ENCODE measurements at regions not wholly inside any gene's neighbourhood (a gene's known extent, or its start where the extent isn't known, plus 50 kb on each side); places are given as distances from the start of the nearest gene placed in this dataset.

DNA sequence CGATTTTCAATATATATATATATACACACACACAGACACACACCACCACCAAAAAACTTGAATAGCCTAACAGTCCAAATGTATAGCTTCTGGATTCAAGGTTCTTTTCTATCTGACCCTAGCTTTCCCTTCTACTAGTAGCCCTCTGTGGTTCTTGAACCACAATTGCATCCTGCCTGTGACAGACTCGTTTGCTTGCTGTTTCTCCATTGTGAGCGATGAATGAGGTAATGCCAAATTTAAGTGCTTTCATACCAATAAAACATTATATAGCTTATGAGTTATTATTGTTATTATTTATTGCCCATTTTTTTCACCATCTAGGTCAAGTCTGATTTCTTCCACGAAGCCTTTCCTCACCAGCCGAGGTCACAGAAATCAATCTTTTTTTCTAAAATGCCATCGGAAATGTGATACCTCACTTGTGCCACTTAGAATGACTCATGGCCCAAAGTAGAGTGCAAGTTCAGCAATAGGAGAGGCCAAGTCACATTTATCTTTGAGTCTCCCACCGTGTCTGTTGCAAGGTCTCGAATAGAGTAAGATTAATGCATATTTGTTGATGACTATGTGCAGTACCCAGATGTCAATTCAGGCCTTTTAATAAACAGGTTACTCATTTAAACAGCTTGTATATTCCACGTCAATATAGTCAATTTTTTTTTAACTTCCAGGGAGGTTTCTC is 1015.8 kb upstream of the SEL1L start:
- TF ChIP-seq POLR2A (IDR thresholded peaks at IDR 0.05), result no peak
- TF ChIP-seq, protein P1, sequence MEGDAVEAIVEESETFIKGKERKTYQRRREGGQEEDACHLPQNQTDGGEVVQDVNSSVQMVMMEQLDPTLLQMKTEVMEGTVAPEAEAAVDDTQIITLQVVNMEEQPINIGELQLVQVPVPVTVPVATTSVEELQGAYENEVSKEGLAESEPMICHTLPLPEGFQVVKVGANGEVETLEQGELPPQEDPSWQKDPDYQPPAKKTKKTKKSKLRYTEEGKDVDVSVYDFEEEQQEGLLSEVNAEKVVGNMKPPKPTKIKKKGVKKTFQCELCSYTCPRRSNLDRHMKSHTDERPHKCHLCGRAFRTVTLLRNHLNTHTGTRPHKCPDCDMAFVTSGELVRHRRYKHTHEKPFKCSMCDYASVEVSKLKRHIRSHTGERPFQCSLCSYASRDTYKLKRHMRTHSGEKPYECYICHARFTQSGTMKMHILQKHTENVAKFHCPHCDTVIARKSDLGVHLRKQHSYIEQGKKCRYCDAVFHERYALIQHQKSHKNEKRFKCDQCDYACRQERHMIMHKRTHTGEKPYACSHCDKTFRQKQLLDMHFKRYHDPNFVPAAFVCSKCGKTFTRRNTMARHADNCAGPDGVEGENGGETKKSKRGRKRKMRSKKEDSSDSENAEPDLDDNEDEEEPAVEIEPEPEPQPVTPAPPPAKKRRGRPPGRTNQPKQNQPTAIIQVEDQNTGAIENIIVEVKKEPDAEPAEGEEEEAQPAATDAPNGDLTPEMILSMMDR (IDR thresholded peaks at IDR 0.05), result no peak
- no peaks in the 10 kb centered on the region for H3K9me3 ChIP-seq
- no peaks in the 10 kb centered on the region for H3K27me3 ChIP-seq
- H3K4me1 ChIP-seq, result no peaks in the 10 kb centered on the region
- no peak overlapping the region for H3K27ac ChIP-seq
- H3K36me3 ChIP-seq, result no peaks in the 10 kb centered on the region
- DNase-seq (no peak), ATAC-seq (no peak)
- WGBS (ENCODE audit: insufficient coverage, low coverage, low lambda C conversion rate, missing lambda C conversion rate), result 42% methylated on average over 9 of the region's 9 CpGs
- H3K4me3 ChIP-seq, result no peak overlapping the region
- intact Hi-C loops (cut with DNase I), result no loop called here

DNA sequence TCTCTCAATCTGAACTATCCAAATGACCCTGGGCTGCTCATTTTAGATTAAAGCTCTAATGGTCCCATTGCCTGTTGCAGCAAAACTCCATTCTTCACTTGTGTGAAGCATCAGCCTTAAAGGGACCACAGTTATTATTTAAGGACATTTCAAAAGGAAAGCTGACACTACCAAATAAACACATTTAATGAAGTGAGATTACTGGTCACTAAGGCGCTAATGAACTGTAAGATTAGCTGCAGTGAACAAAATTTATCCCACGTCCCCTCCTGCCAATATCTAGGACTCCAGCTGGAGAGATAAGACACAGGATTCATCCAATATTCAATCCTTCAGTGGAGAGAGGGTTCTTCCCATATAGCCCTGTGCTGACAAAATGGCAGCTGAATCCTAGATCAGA is 1029.2 kb upstream of the SEL1L start:
- DNase-seq (no peak), ATAC-seq (no peak)
- no peaks in the 10 kb centered on the region for H3K36me3 ChIP-seq
- no peaks in the 10 kb centered on the region for H3K4me1 ChIP-seq
- H3K27me3 ChIP-seq, result no peaks in the 10 kb centered on the region
- no peak for TF ChIP-seq POLR2A (IDR thresholded peaks at IDR 0.05)
- TF ChIP-seq, protein P1 (IDR thresholded peaks at IDR 0.05), result no peak
- no peak overlapping the region for H3K27ac ChIP-seq
- H3K4me3 ChIP-seq, result no peak overlapping the region
- intact Hi-C loops (cut with DNase I), result no loop called here
- 41% methylated on average over 2 of the region's 2 CpGs for WGBS (ENCODE audit: insufficient coverage, low coverage, low lambda C conversion rate, missing lambda C conversion rate)
- no peaks in the 10 kb centered on the region for H3K9me3 ChIP-seq

DNA sequence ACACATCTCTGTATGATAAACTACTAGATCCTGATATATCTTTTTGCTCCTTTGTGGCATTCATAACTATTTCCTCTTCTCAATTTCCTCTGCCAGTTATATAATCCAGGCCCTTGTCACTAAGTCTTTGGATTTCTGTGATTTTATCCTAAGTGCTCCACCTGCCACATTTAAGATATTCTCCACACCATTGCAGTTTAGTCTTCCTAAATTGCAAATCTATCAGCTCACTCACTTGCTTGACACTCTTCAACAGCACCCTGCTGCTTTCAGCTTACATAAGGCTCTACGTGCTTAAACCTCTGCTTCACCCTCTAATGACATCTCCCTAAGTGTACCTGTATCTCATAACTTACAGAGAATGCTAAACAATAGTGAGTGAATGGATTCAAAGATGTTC is 1032.2 kb upstream of the SEL1L start:
- Histone ChIP-seq H3K27me3 (no peaks in the 10 kb centered on the region), H3K27ac (no peak overlapping the region), H3K4me3 (no peak overlapping the region), H3K9me3 (no peaks in the 10 kb centered on the region), H3K4me1 (no peaks in the 10 kb centered on the region), H3K36me3 (no peaks in the 10 kb centered on the region)
- WGBS (ENCODE audit: insufficient coverage, low coverage, low lambda C conversion rate, missing lambda C conversion rate), result 16% methylated on average over 1 of the region's 1 CpG
- DNase-seq (no peak), ATAC-seq (no peak)
- TF ChIP-seq, protein P1 (IDR thresholded peaks at IDR 0.05), result no peak
- no peak for TF ChIP-seq POLR2A (IDR thresholded peaks at IDR 0.05)
- intact Hi-C loops (cut with DNase I), result no loop called here

DNA sequence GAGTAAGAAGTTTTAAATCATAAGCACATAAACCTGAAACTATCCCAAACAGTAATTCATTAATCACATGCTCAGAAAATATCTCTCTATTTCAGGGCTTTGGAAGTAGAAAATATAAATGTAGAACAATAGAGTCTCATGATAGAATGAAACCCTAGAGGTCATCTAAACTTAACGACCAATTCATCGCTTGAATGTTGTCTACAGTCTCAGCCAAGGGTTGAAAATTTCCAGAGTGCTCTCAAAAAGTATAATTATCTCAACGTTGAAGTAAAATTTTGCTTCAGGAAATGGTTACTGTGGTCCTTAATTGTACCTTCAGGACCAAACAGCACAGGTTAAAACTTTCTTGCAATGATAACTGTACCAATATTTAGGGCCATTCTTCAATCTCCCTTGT is 1053.6 kb upstream of the SEL1L start:
- H3K4me1 ChIP-seq, result no peaks in the 10 kb centered on the region
- H3K27ac ChIP-seq, result no peak overlapping the region

More for the DNA sequence above, 1053.6 kb upstream of the SEL1L start:
- intact Hi-C loops (cut with DNase I), result no loop called here
- WGBS (ENCODE audit: insufficient coverage, low coverage, low lambda C conversion rate, missing lambda C conversion rate), result 56% methylated on average over 3 of the region's 3 CpGs
- TF ChIP-seq, protein P1 (IDR thresholded peaks at IDR 0.05), result no peak
- no peak for TF ChIP-seq POLR2A (IDR thresholded peaks at IDR 0.05)
- ATAC-seq, result no peak
- Histone ChIP-seq H3K9me3 (no peaks in the 10 kb centered on the region), H3K27me3 (no peaks in the 10 kb centered on the region), H3K4me3 (no peak overlapping the region), H3K36me3 (no peaks in the 10 kb centered on the region)
- DNase-seq, result no peak
